ENCODE measurements at regions not wholly inside any gene's neighbourhood (a gene's known extent, or its start where the extent isn't known, plus 50 kb on each side); places are given as distances from the start of the nearest gene placed in this dataset.

DNA sequence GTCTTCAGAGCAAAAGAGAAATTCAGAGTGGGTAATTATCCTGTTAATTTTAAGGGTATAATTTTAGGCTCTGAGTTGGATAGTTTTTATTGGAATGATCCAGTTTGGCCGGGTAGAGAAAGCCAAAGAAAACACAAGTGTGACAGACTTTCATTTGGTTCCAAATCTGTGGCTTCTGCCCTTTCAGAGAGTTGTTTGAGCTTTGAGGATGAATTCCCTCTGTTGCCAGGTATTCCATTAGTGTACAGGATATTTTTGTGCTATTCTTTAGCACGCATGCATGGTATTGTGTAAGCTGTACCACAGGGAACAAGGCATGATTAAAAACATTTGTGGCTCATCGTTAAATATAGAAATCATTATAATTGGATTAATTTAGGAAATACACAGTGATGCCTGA, 384.4 kb downstream of the ADGRL2 start:
- Histone ChIP-seq H3K79me1 (ENCODE audit: low read depth in 1 of 2, low read length in 2 of 2) (no peaks in the 10 kb centered on the region), H3K9ac (ENCODE audit: low read depth, low read length) (no peak overlapping the region), H4K91ac (ENCODE audit: insufficient read depth, low read depth, low read length) (no peak overlapping the region), H3K27ac (ENCODE audit: insufficient read depth, low read length) (no peak overlapping the region), H4K8ac (ENCODE audit: low read depth in 2 of 2, low read length in 2 of 2) (no peak overlapping the region), H4K5ac (ENCODE audit: low read depth, low read length) (no peak overlapping the region), H3K27me3 (ENCODE audit: control insufficient read depth, insufficient read depth, low read length) (no peaks in the 10 kb centered on the region), H3K4ac (ENCODE audit: low read depth, low read length) (no peak overlapping the region), H3K4me3 (ENCODE audit: insufficient read depth, low read depth, low read length) (no peak overlapping the region), H3K36me3 (ENCODE audit: control insufficient read depth, insufficient read depth, low read length) (no peaks in the 10 kb centered on the region), H3K18ac (ENCODE audit: low read depth, low read length) (no peak overlapping the region), H3K9me1 (ENCODE audit: insufficient read depth, low read length) (no peaks in the 10 kb centered on the region), H2BK15ac (ENCODE audit: low read depth, low read length) (no peak overlapping the region), H2AK9ac (replicated peaks; ENCODE audit: low read depth, low read length, poor library complexity) (no peak overlapping the region), H4K20me1 (ENCODE audit: insufficient read depth, low read length) (no peaks in the 10 kb centered on the region), H2AFZ (replicated peaks; ENCODE audit: low read length, poor library complexity) (no peak overlapping the region), H3K4me1 (ENCODE audit: control insufficient read depth, insufficient read depth, low read length) (no peaks in the 10 kb centered on the region), H2BK5ac (ENCODE audit: low read depth, low read length, poor library complexity, severe bottlenecking) (no peak overlapping the region), H3K4me2 (ENCODE audit: low read depth, low read length) (no peak overlapping the region), H2BK20ac (ENCODE audit: low read depth, low read length) (no peak overlapping the region), H3K23ac (ENCODE audit: low read depth, low read length) (no peak overlapping the region), H3K9me3 (ENCODE audit: control insufficient read depth, insufficient read depth, low read length) (no peaks in the 10 kb centered on the region), H2BK120ac (ENCODE audit: low read depth, low read length) (no peak overlapping the region), H3K56ac (ENCODE audit: extremely low read depth, insufficient read depth, low read length) (no peak overlapping the region), H2AK5ac (ENCODE audit: low read depth, low read length) (no peak overlapping the region), H3K14ac (replicated peaks; ENCODE audit: low read depth, low read length) (no peak overlapping the region)
- dilution Hi-C loops (cut with HindIII; ENCODE audit: low sequenced_read_pairs, unreplicated experiment) (no loop called here), in situ Hi-C loops (cut with MboI; ENCODE audit: low sequenced_read_pairs) (no loop called here), intact Hi-C loops (cut with micrococcal nuclease) (no loop called here)
- ChIA-PET POLR2A (ENCODE audit: unreplicated experiment) (no interaction called here), CTCF (no interaction called here)
- no peak for ATAC-seq (ENCODE audit: low read depth)
- no peak for DNase-seq
- BruUV-seq (replicated peaks), result no TSS peak
- no peak for TF ChIP-seq FOS (IDR thresholded peaks at IDR 0.05; ENCODE audit: low read depth, low read length)
- TF ChIP-seq CEBPB (IDR thresholded peaks at IDR 0.05; ENCODE audit: low read depth, low read length), result no peak
- no peak for TF ChIP-seq MAFK (IDR thresholded peaks at IDR 0.05; ENCODE audit: low read depth, low read length)
- TF ChIP-seq SMC3 (IDR thresholded peaks at IDR 0.05; ENCODE audit: low read depth, low read length), result no peak
- no peak for TF ChIP-seq BHLHE40 (IDR thresholded peaks at IDR 0.05; ENCODE audit: low read depth, low read length)
- no peak for TF ChIP-seq RAD21 (IDR thresholded peaks at IDR 0.05; ENCODE audit: low read length)
- no peak for TF ChIP-seq NFE2L2 (IDR thresholded peaks at IDR 0.05; ENCODE audit: low read depth, low read length)
- no peak for TF ChIP-seq MAZ (IDR thresholded peaks at IDR 0.05; ENCODE audit: borderline replicate concordance, low read depth, low read length)
- no peak for TF ChIP-seq RFX5 (IDR thresholded peaks at IDR 0.05; ENCODE audit: low read depth, low read length)
- TF ChIP-seq POLR2A (IDR thresholded peaks at IDR 0.05; ENCODE audit: low read depth, low read length), result no peak
- no peak for TF ChIP-seq MXI1 (IDR thresholded peaks at IDR 0.05; ENCODE audit: borderline replicate concordance, low read depth, low read length)
- TF ChIP-seq, protein P1, sequence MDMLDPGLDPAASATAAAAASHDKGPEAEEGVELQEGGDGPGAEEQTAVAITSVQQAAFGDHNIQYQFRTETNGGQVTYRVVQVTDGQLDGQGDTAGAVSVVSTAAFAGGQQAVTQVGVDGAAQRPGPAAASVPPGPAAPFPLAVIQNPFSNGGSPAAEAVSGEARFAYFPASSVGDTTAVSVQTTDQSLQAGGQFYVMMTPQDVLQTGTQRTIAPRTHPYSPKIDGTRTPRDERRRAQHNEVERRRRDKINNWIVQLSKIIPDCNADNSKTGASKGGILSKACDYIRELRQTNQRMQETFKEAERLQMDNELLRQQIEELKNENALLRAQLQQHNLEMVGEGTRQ (IDR thresholded peaks at IDR 0.05; ENCODE audit: low read depth, low read length), result no peak
- no peak for TF ChIP-seq RCOR1 (IDR thresholded peaks at IDR 0.05; ENCODE audit: insufficient replicate concordance, low read length)
- no peak for TF ChIP-seq CHD1 (IDR thresholded peaks at IDR 0.05; ENCODE audit: low read depth, low read length)
- TF ChIP-seq, protein P2, sequence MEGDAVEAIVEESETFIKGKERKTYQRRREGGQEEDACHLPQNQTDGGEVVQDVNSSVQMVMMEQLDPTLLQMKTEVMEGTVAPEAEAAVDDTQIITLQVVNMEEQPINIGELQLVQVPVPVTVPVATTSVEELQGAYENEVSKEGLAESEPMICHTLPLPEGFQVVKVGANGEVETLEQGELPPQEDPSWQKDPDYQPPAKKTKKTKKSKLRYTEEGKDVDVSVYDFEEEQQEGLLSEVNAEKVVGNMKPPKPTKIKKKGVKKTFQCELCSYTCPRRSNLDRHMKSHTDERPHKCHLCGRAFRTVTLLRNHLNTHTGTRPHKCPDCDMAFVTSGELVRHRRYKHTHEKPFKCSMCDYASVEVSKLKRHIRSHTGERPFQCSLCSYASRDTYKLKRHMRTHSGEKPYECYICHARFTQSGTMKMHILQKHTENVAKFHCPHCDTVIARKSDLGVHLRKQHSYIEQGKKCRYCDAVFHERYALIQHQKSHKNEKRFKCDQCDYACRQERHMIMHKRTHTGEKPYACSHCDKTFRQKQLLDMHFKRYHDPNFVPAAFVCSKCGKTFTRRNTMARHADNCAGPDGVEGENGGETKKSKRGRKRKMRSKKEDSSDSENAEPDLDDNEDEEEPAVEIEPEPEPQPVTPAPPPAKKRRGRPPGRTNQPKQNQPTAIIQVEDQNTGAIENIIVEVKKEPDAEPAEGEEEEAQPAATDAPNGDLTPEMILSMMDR (conservative IDR thresholded peaks at IDR 0.05; ENCODE audit: low read depth, low read length), result no peak
- TF ChIP-seq, protein P3, sequence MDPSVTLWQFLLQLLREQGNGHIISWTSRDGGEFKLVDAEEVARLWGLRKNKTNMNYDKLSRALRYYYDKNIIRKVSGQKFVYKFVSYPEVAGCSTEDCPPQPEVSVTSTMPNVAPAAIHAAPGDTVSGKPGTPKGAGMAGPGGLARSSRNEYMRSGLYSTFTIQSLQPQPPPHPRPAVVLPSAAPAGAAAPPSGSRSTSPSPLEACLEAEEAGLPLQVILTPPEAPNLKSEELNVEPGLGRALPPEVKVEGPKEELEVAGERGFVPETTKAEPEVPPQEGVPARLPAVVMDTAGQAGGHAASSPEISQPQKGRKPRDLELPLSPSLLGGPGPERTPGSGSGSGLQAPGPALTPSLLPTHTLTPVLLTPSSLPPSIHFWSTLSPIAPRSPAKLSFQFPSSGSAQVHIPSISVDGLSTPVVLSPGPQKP (IDR thresholded peaks at IDR 0.05; ENCODE audit: borderline replicate concordance, low read depth, low read length), result no peak
- WGBS, 2 experiments (ENCODE audit: extremely low coverage in 2 of 2, insufficient read length in 1 of 2), result no CpG with 5 or more reads among the region's 3 CpGs
